ENCODE measurements at regions not wholly inside any gene's neighbourhood (a gene's known extent, or its start where the extent isn't known, plus 50 kb on each side); places are given as distances from the start of the nearest gene placed in this dataset.

GRCh38 chr14:37985826-37986470 lies 221.8 kb upstream of the SSTR1 start (continued):
- TF ChIP-seq ZNF645 (tag by site-specific recombination; IDR thresholded peaks at IDR 0.05) (no peak), MYNN (tag by site-specific recombination; IDR thresholded peaks at IDR 0.05; ENCODE audit: borderline replicate concordance) (no peak), ZNF280C (tag by site-specific recombination; IDR thresholded peaks at IDR 0.05) (no peak), ZNF626 (tag by site-specific recombination; IDR thresholded peaks at IDR 0.05) (no peak), ZNF362 (tag by site-specific recombination; IDR thresholded peaks at IDR 0.05) (no peak), ATF2 (tag by site-specific recombination; IDR thresholded peaks at IDR 0.05; ENCODE audit: low read depth) (no peak), ZNF169 (tag by site-specific recombination; IDR thresholded peaks at IDR 0.05) (no peak), ZNF571 (tag by site-specific recombination; IDR thresholded peaks at IDR 0.05) (no peak), ZNF221 (tag by site-specific recombination; IDR thresholded peaks at IDR 0.05; ENCODE audit: borderline replicate concordance) (no peak), ZNF140 (tag by site-specific recombination; IDR thresholded peaks at IDR 0.05) (no peak), ZNF24 (tag by site-specific recombination; IDR thresholded peaks at IDR 0.05) (no peak), ZNF629 (tag by site-specific recombination; IDR thresholded peaks at IDR 0.05) (no peak), PRDM2 (tag by site-specific recombination; IDR thresholded peaks at IDR 0.05; ENCODE audit: borderline replicate concordance) (no peak)

GRCh38 chr14:37988472-37988871 lies 219.2 kb upstream of the SSTR1 start:
- H3K9me3 ChIP-seq (ENCODE audit: control insufficient read depth, insufficient read depth, low read depth, low read length) = no peaks in the 10 kb centered on the region
- POLR2A ChIA-PET = no interaction called here
- H3K36me3 ChIP-seq (ENCODE audit: control insufficient read depth in 2 of 2, insufficient read depth in 1 of 2, low read length in 2 of 2) = no peaks in the 10 kb centered on the region
- CTCF ChIA-PET = no interaction called here
- no peak overlapping the region for H3K27ac ChIP-seq (ENCODE audit: extremely low read depth, low read depth, low read length)
- no peak overlapping the region for H3K4me3 ChIP-seq (ENCODE audit: low read depth, low read length)
- no peaks in the 10 kb centered on the region for H3K4me1 ChIP-seq (ENCODE audit: control insufficient read depth, insufficient read depth, low read length)
- TF ChIP-seq ZNF777 (tag by site-specific recombination; IDR thresholded peaks at IDR 0.05; ENCODE audit: borderline replicate concordance) (no peak), ZNF623 (tag by site-specific recombination; IDR thresholded peaks at IDR 0.05) (no peak), ZNF560 (tag by site-specific recombination; IDR thresholded peaks at IDR 0.05; ENCODE audit: borderline replicate concordance) (no peak), ZNF561 (tag by site-specific recombination; IDR thresholded peaks at IDR 0.05; ENCODE audit: borderline replicate concordance) (no peak), BCL11A (tag by site-specific recombination; IDR thresholded peaks at IDR 0.05; ENCODE audit: low read depth) (no peak), ZNF791 (tag by site-specific recombination; IDR thresholded peaks at IDR 0.05) (no peak), YY1 (tag by site-specific recombination; IDR thresholded peaks at IDR 0.05) (no peak), ZNF530 (tag by site-specific recombination; IDR thresholded peaks at IDR 0.05; ENCODE audit: low read depth) (no peak), ZNF654 (tag by site-specific recombination; IDR thresholded peaks at IDR 0.05; ENCODE audit: low read depth) (no peak), ZBTB44 (tag by site-specific recombination; IDR thresholded peaks at IDR 0.05) (no peak), ZNF843 (tag by site-specific recombination; IDR thresholded peaks at IDR 0.05) (no peak)
